ENCODE measurements at regions not wholly inside any gene's neighbourhood (a gene's known extent, or its start where the extent isn't known, plus 50 kb on each side); places are given as distances from the start of the nearest gene placed in this dataset.
"Not testable (repeated sequence)": the region's sequence is repeated elsewhere in the genome, so short reads cannot be mapped to it uniquely, and the experiment has no call there.

- H3K27ac Mint-ChIP-seq: no peak overlapping the region
- H3K36me3 Mint-ChIP-seq: no peaks in the 10 kb centered on the region
- CTCF ChIA-PET (ENCODE audit: partially characterized antibody): no interaction called here
- no peak overlapping the region for H3K4me3 Mint-ChIP-seq
- H3K4me1 Mint-ChIP-seq: no peaks in the 10 kb centered on the region
- H3K9me3 ChIP-seq (ENCODE audit: control insufficient read depth in 1 of 2, low read length in 2 of 2): no peaks in the 10 kb centered on the region
- H3K4me3 ChIP-seq (ENCODE audit: low read length in 2 of 2): no peak overlapping the region
- H3K27me3 ChIP-seq (ENCODE audit: insufficient read depth, low read length): no peaks in the 10 kb centered on the region
- H3K27me3 Mint-ChIP-seq: no peaks in the 10 kb centered on the region
- intact Hi-C loops (cut with micrococcal nuclease): no loop called here
- no peaks in the 10 kb centered on the region for H3K4me1 ChIP-seq (ENCODE audit: insufficient read depth, low read length)
- H3K27ac ChIP-seq (ENCODE audit: low read depth, low read length): no peak overlapping the region
- no peak for DNase-seq
- POLR2A ChIA-PET (ENCODE audit: partially characterized antibody): no interaction called here
- H3K9me3 Mint-ChIP-seq: peaks cover 0 to 8% (median 2%) of the 10 kb centered on the region in 8 donors
- H3K36me3 ChIP-seq (ENCODE audit: insufficient read depth, low read length): no peaks in the 10 kb centered on the region
These were observed 210.2 kb downstream of the MMUT start for GRCh38 chr6:49252901-49253300.

- no peaks in the 10 kb centered on the region for H3K4me1 Mint-ChIP-seq
- no peak overlapping the region for H3K4me3 Mint-ChIP-seq
- ChIA-PET POLR2A (ENCODE audit: partially characterized antibody) (no interaction called here), CTCF (ENCODE audit: partially characterized antibody) (no interaction called here)
- Histone ChIP-seq H3K27ac (ENCODE audit: low read depth, low read length) (no peak overlapping the region), H3K4me1 (ENCODE audit: insufficient read depth, low read length) (no peaks in the 10 kb centered on the region), H3K27me3 (ENCODE audit: insufficient read depth, low read length) (no peaks in the 10 kb centered on the region), H3K4me3 (ENCODE audit: low read length in 2 of 2) (no peak overlapping the region), H3K9me3 (ENCODE audit: control insufficient read depth in 1 of 2, low read length in 2 of 2) (no peaks in the 10 kb centered on the region), H3K36me3 (ENCODE audit: insufficient read depth, low read length) (no peaks in the 10 kb centered on the region)
- intact Hi-C loops (cut with micrococcal nuclease): no loop called here
- no peaks in the 10 kb centered on the region for H3K27me3 Mint-ChIP-seq
- no peaks in the 10 kb centered on the region for H3K36me3 Mint-ChIP-seq
- H3K9me3 Mint-ChIP-seq: peaks cover 2 to 20% (median 7%) of the 10 kb centered on the region in 8 donors
- H3K27ac Mint-ChIP-seq: no peak overlapping the region
- DNase-seq: no peak
These were observed 229.6 kb downstream of the MMUT start for GRCh38 chr6:49233483-49233882.

- peaks cover 0 to 16% (median 4%) of the 10 kb centered on the region in 8 donors for H3K9me3 Mint-ChIP-seq
- Histone ChIP-seq H3K36me3 (ENCODE audit: insufficient read depth, low read length) (no peaks in the 10 kb centered on the region), H3K27me3 (ENCODE audit: insufficient read depth, low read length) (no peaks in the 10 kb centered on the region), H3K4me1 (ENCODE audit: insufficient read depth, low read length) (no peaks in the 10 kb centered on the region), H3K27ac (ENCODE audit: low read depth, low read length) (no peak overlapping the region), H3K9me3 (ENCODE audit: control insufficient read depth in 1 of 2, low read length in 2 of 2) (no peaks in the 10 kb centered on the region), H3K4me3 (ENCODE audit: low read length in 2 of 2) (no peak overlapping the region)
- H3K4me3 Mint-ChIP-seq: no peak overlapping the region
- H3K4me1 Mint-ChIP-seq: no peaks in the 10 kb centered on the region
- H3K27me3 Mint-ChIP-seq: no peaks in the 10 kb centered on the region
- POLR2A ChIA-PET (ENCODE audit: partially characterized antibody): no interaction called here
- CTCF ChIA-PET (ENCODE audit: partially characterized antibody): no interaction called here
- DNase-seq: no peak
- no peak overlapping the region for H3K27ac Mint-ChIP-seq
- H3K36me3 Mint-ChIP-seq: no peaks in the 10 kb centered on the region
- intact Hi-C loops (cut with micrococcal nuclease): no loop called here
These were observed 237.6 kb downstream of the MMUT start for GRCh38 chr6:49225471-49225870.

- no peaks in the 10 kb centered on the region for H3K9me3 ChIP-seq (ENCODE audit: control insufficient read depth in 1 of 2, low read length in 2 of 2)
- H3K36me3 Mint-ChIP-seq: no peaks in the 10 kb centered on the region
These were observed 242.8 kb downstream of the MMUT start for GRCh38 chr6:49220293-49220692.

GRCh38 chr6:49205526-49205925, 257.5 kb downstream of the MMUT start:
- H3K4me1 Mint-ChIP-seq: no peaks in the 10 kb centered on the region
- Histone ChIP-seq H3K27me3 (ENCODE audit: insufficient read depth, low read length) (no peaks in the 10 kb centered on the region), H3K9me3 (ENCODE audit: control insufficient read depth in 1 of 2, low read length in 2 of 2) (no peaks in the 10 kb centered on the region), H3K4me1 (ENCODE audit: insufficient read depth, low read length) (no peaks in the 10 kb centered on the region), H3K27ac (ENCODE audit: low read depth, low read length) (no peak overlapping the region), H3K4me3 (ENCODE audit: low read length in 2 of 2) (no peak overlapping the region), H3K36me3 (ENCODE audit: insufficient read depth, low read length) (no peaks in the 10 kb centered on the region)
- POLR2A ChIA-PET (ENCODE audit: partially characterized antibody): no interaction called here
- no peak for DNase-seq
- H3K9me3 Mint-ChIP-seq: peaks cover 4 to 23% (median 6%) of the 10 kb centered on the region in 8 donors
- CTCF ChIA-PET (ENCODE audit: partially characterized antibody): no interaction called here
- no peaks in the 10 kb centered on the region for H3K36me3 Mint-ChIP-seq
- intact Hi-C loops (cut with micrococcal nuclease): no loop called here
- H3K27ac Mint-ChIP-seq: no peak overlapping the region
- H3K4me3 Mint-ChIP-seq: no peak overlapping the region
- no peaks in the 10 kb centered on the region for H3K27me3 Mint-ChIP-seq

More at GRCh38 chr6:49220293-49220692, 242.8 kb downstream of the MMUT start:
- no peaks in the 10 kb centered on the region for H3K36me3 ChIP-seq (ENCODE audit: insufficient read depth, low read length)
- ChIA-PET POLR2A (ENCODE audit: partially characterized antibody) (no interaction called here), CTCF (ENCODE audit: partially characterized antibody) (no interaction called here)
- no peaks in the 10 kb centered on the region for H3K27me3 ChIP-seq (ENCODE audit: insufficient read depth, low read length)
- H3K4me3 ChIP-seq (ENCODE audit: low read length in 2 of 2): no peak overlapping the region
- intact Hi-C loops (cut with micrococcal nuclease): no loop called here
- Mint-ChIP-seq H3K4me3 (no peak overlapping the region), H3K4me1 (no peaks in the 10 kb centered on the region), H3K9me3 (peaks cover 2 to 12% (median 5%) of the 10 kb centered on the region in 8 donors), H3K27ac (no peak overlapping the region), H3K27me3 (no peaks in the 10 kb centered on the region)
- H3K27ac ChIP-seq (ENCODE audit: low read depth, low read length): no peak overlapping the region
- DNase-seq: no peak
- no peaks in the 10 kb centered on the region for H3K4me1 ChIP-seq (ENCODE audit: insufficient read depth, low read length)

GRCh38 chr6:49202924-49203536, 260.0 kb downstream of the MMUT start:
- Histone ChIP-seq H3K27me3 (ENCODE audit: insufficient read depth, low read length) (no peaks in the 10 kb centered on the region), H3K36me3 (ENCODE audit: insufficient read depth, low read length) (no peaks in the 10 kb centered on the region), H3K9me3 (ENCODE audit: control insufficient read depth in 1 of 2, low read length in 2 of 2) (no peaks in the 10 kb centered on the region), H3K27ac (ENCODE audit: low read depth, low read length) (no peak overlapping the region), H3K4me3 (ENCODE audit: low read length in 2 of 2) (no peak overlapping the region), H3K4me1 (ENCODE audit: insufficient read depth, low read length) (no peaks in the 10 kb centered on the region)
- DNase-seq: no peak
- POLR2A ChIA-PET (ENCODE audit: partially characterized antibody): no interaction called here
- H3K27me3 Mint-ChIP-seq: no peaks in the 10 kb centered on the region
- no peaks in the 10 kb centered on the region for H3K36me3 Mint-ChIP-seq
- H3K27ac Mint-ChIP-seq: no peak overlapping the region
- no peak overlapping the region for H3K4me3 Mint-ChIP-seq
- peaks cover 0 to 15% (median 4%) of the 10 kb centered on the region in 8 donors for H3K9me3 Mint-ChIP-seq
- CTCF ChIA-PET (ENCODE audit: partially characterized antibody): no interaction called here
- H3K4me1 Mint-ChIP-seq: no peaks in the 10 kb centered on the region
- intact Hi-C loops (cut with micrococcal nuclease): no loop called here

GRCh38 chr6:49198015-49198414, 265.0 kb downstream of the MMUT start:
- no peak for DNase-seq
- no peaks in the 10 kb centered on the region for H3K4me1 ChIP-seq (ENCODE audit: insufficient read depth, low read length)
- Mint-ChIP-seq H3K4me3 (no peak overlapping the region), H3K27me3 (no peaks in the 10 kb centered on the region), H3K4me1 (no peaks in the 10 kb centered on the region), H3K9me3 (peaks cover 0 to 7% (median 2%) of the 10 kb centered on the region in 8 donors), H3K27ac (no peak overlapping the region), H3K36me3 (no peaks in the 10 kb centered on the region)
- no peak overlapping the region for H3K4me3 ChIP-seq (ENCODE audit: low read length in 2 of 2)
- POLR2A ChIA-PET (ENCODE audit: partially characterized antibody): no interaction called here
- no peaks in the 10 kb centered on the region for H3K9me3 ChIP-seq (ENCODE audit: control insufficient read depth in 1 of 2, low read length in 2 of 2)
- no peak overlapping the region for H3K27ac ChIP-seq (ENCODE audit: low read depth, low read length)
- intact Hi-C loops (cut with micrococcal nuclease): no loop called here
- H3K27me3 ChIP-seq (ENCODE audit: insufficient read depth, low read length): no peaks in the 10 kb centered on the region
- no peaks in the 10 kb centered on the region for H3K36me3 ChIP-seq (ENCODE audit: insufficient read depth, low read length)
- CTCF ChIA-PET (ENCODE audit: partially characterized antibody): no interaction called here

- H3K27ac ChIP-seq (ENCODE audit: low read depth, low read length); H3K4me1 ChIP-seq (ENCODE audit: insufficient read depth, low read length); CTCF ChIA-PET (ENCODE audit: partially characterized antibody); H3K4me3 Mint-ChIP-seq; H3K4me1 Mint-ChIP-seq; H3K36me3 ChIP-seq (ENCODE audit: insufficient read depth, low read length); H3K27me3 Mint-ChIP-seq; H3K27ac Mint-ChIP-seq; POLR2A ChIA-PET (ENCODE audit: partially characterized antibody); DNase-seq; H3K36me3 Mint-ChIP-seq; H3K9me3 ChIP-seq (ENCODE audit: control insufficient read depth in 1 of 2, low read length in 2 of 2); H3K4me3 ChIP-seq (ENCODE audit: low read length in 2 of 2); H3K27me3 ChIP-seq (ENCODE audit: insufficient read depth, low read length); intact Hi-C loops (cut with micrococcal nuclease): not testable (repeated sequence)
- peaks cover 3 to 16% (median 9%) of the 10 kb centered on the region in 8 donors for H3K9me3 Mint-ChIP-seq
These were observed 300.7 kb downstream of the MMUT start for GRCh38 chr6:49162379-49162778.
